ENCODE measurements at regions not wholly inside any gene's neighbourhood (a gene's known extent, or its start where the extent isn't known, plus 50 kb on each side); places are given as distances from the start of the nearest gene placed in this dataset.

GRCh38 chr13:63274772-63275171 is 1859.1 kb upstream of the PCDH20 start:
- no peak overlapping the region for H3K4me3 ChIP-seq (replicated peaks in 1 of 3; ENCODE audit: insufficient read depth in 1 of 3, low read depth in 1 of 3, low read length in 3 of 3)

More at GRCh38 chr13:63274772-63275171, 1859.1 kb upstream of the PCDH20 start:
- Histone ChIP-seq H3K27ac (ENCODE audit: insufficient read depth, low read depth, low read length) (no peak overlapping the region), H3K9ac (replicated peaks; ENCODE audit: extremely low read depth, insufficient read depth, low read length) (no peak overlapping the region), H3K9me1 (replicated peaks; ENCODE audit: control insufficient read depth, extremely low read depth, insufficient read depth, low read length) (no peaks in the 10 kb centered on the region), H3K36me3 (ENCODE audit: control insufficient read depth in 2 of 2, extremely low read depth in 1 of 2, insufficient read depth in 2 of 2, low read length in 2 of 2) (no peaks in the 10 kb centered on the region), H3K79me2 (ENCODE audit: control insufficient read depth, insufficient read depth, low read length) (no peaks in the 10 kb centered on the region), H3K4me2 (ENCODE audit: insufficient read depth, low read length) (no peak overlapping the region), H3K4me1 (ENCODE audit: control insufficient read depth, extremely low read depth, insufficient read depth, low read length) (no peaks in the 10 kb centered on the region), H4K20me1 (replicated peaks; ENCODE audit: control insufficient read depth, extremely low read depth, insufficient read depth, low read length) (no peaks in the 10 kb centered on the region), H2AFZ (ENCODE audit: low read depth, low read length) (no peak overlapping the region), H3K27me3 (ENCODE audit: control insufficient read depth in 2 of 2, insufficient read depth in 2 of 2, low read length in 2 of 2) (no peaks in the 10 kb centered on the region), H3K9me3 (replicated peaks; ENCODE audit: control insufficient read depth, insufficient read depth, low read length) (no peaks in the 10 kb centered on the region)
- POLR2A ChIA-PET, result no interaction called here
- no TSS peak for BruUV-seq (replicated peaks)
- dilution Hi-C loops (cut with MboI; ENCODE audit: extremely low pct_ligation_motif_present, low sequenced_read_pairs) (no loop called here), intact Hi-C loops (cut with micrococcal nuclease) (no loop called here)
- DNase-seq (ENCODE audit: low read depth, low spot score) (no peak), FAIRE-seq (no peak)
- CTCF ChIA-PET, result no interaction called here
- TF ChIP-seq FOS (IDR thresholded peaks at IDR 0.05; ENCODE audit: borderline replicate concordance, insufficient read depth, low read length), result no peak
- TF ChIP-seq POLR2A (IDR thresholded peaks at IDR 0.05; ENCODE audit: low read depth, low read length), result no peak
- TF ChIP-seq EZH2 (IDR thresholded peaks at IDR 0.05; ENCODE audit: borderline replicate concordance, low read depth, low read length, severe bottlenecking), result no peak
- TF ChIP-seq MYC (IDR thresholded peaks at IDR 0.05; ENCODE audit: low read depth, low read length), result no peak
- no peak for TF ChIP-seq POLR2AphosphoS5 (IDR thresholded peaks at IDR 0.05; ENCODE audit: insufficient read depth, low read depth, low read length)
- no peak for TF ChIP-seq JUN (IDR thresholded peaks at IDR 0.05; ENCODE audit: borderline replicate concordance, insufficient read depth, insufficient read length, low read depth)
- no peak for TF ChIP-seq GATA2 (IDR thresholded peaks at IDR 0.05; ENCODE audit: insufficient read depth, insufficient read length, low read depth, low read length)
- TF ChIP-seq CTCF (IDR thresholded peaks at IDR 0.05; ENCODE audit: extremely low read depth in 1 of 2, insufficient read depth in 1 of 2, low read depth in 1 of 2, low read length in 2 of 2), result no peak
- TF ChIP-seq, protein P1, sequence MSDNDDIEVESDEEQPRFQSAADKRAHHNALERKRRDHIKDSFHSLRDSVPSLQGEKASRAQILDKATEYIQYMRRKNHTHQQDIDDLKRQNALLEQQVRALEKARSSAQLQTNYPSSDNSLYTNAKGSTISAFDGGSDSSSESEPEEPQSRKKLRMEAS (IDR thresholded peaks at IDR 0.05; ENCODE audit: insufficient read depth, insufficient read length), result no peak

All from endothelial cell of umbilical vein (primary cell).